GM19372 (cell line): ENCODE measurements at regions not wholly inside any gene's neighbourhood (a gene's known extent, or its start where the extent isn't known, plus 50 kb on each side); places are given as distances from the start of the nearest gene placed in this dataset.

Source experiments
- ATAC-seq: cut with Tn5 transposase; IDR thresholded peaks from one replicate; pipeline ENCODE4 v1.9.1; 2021; ENCODE audit warnings: mild to moderate bottlenecking, low read depth, moderate library complexity; ENCODE audit not compliant: unreplicated experiment

- ATAC-seq = no peak
Measured at GRCh38 chr2:176466918-176467452, 197.7 kb downstream of the MTX2 start.

DNA sequence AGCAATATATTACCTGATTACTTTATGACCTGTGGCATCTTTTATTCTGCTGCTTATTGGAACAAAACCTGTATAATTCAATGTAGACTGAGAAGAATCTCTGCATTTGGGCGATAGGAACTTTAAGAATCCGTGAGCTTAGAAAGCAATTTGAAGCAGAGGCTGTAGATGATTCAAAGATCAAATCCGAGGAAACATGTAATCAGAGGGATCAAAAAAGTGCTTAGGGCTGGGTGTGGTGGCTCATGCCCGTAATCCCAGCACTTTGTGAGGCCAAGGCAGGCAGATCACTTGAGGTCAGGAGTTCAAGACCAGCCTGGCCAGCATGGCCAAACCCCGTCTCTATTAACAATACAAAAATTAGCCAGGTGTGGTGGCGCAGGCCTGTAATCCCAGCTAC lies 198.4 kb downstream of the MTX2 start:
- no peak for ATAC-seq

GRCh38 chr2:176468457-176469113 lies 199.3 kb downstream of the MTX2 start:
- no peak for ATAC-seq

GRCh38 chr2:176470713-176471112 lies 201.5 kb downstream of the MTX2 start:
- no peak for ATAC-seq

DNA sequence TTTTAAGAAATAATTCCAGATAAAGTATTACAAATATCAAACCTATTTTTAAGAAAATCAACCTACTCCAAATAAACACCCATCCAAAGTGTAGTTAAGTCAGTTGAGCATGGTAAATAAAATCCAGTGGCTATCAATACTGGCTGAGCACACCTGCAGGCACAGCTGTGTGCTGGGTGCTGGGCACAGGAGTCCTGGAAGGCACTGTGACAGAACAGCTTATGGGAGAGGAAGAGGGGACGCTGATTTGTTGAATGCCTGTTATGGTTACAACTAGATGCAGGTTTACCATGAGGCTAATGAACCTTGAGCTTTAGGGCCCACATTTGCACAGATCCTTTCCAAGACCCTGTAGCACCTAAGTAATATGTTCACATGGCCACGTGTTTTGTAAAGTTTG lies 202.7 kb downstream of the MTX2 start:
- ATAC-seq = no peak

DNA sequence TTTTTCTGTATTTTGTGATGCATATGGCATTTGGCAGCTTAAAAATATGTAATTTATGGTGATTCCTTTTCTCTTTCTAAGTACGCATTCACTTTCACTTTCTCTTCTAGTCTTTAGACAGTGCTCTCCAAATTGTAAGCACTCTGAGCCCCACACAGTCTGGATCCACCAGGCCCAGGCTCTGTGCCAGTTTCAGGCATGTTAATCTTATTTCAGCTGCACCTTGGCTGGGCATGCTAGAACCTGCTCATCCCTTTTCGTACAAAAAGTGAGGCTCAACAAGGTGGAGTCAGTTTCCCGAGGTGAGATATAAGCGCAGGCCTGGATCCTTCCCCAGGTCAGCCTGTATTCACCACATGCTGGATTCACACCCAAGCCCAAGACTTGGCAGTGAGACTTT lies 203.9 kb downstream of the MTX2 start:
- peak; percentile 69 for ATAC-seq

DNA sequence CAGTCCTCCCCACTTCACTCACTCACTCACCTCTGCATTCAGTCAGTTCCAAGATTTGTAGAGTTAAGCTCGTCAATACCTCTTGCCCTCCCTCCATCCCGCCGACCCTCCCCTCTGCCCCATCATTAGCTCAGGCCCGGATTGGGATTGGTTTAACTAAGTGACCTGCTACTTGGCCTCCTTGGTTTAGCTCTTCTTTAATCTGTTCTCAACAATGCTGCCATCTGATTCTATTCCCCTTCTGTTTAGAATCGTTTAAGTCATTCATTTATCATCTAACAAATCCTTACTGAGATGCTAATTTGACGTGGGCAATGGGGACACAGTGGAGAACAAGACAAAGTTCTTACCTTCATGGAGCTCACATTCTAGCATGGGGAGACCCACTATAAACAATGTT lies 204.6 kb downstream of the MTX2 start:
- ATAC-seq = no peak

DNA sequence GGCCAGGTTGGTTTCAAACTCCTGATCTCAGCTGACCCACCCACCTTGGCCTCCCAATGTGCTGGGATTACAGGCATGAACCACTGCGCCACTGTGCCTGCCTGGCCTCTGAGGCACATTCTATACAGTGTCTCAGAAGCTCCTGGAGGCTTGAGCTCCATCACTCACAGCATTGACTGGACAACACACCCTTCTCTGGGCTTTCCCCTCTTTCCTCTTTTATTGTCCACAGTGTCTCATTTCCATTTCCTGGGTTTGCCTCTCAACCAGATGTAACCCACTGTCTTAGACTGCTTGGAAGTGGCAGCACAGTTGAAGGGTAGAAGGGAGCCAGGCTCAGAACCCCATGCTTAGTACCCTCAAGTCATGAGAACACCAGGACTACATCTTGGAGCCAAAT lies 208.1 kb downstream of the MTX2 start:
- no peak for ATAC-seq

- ATAC-seq = no peak
Measured at GRCh38 chr2:176479961-176480360, 210.7 kb downstream of the MTX2 start.

GRCh38 chr2:176482107-176482506 lies 212.9 kb downstream of the MTX2 start:
- no peak for ATAC-seq

- ATAC-seq = no peak
Measured at GRCh38 chr2:176483476-176483875, 214.2 kb downstream of the MTX2 start.

DNA sequence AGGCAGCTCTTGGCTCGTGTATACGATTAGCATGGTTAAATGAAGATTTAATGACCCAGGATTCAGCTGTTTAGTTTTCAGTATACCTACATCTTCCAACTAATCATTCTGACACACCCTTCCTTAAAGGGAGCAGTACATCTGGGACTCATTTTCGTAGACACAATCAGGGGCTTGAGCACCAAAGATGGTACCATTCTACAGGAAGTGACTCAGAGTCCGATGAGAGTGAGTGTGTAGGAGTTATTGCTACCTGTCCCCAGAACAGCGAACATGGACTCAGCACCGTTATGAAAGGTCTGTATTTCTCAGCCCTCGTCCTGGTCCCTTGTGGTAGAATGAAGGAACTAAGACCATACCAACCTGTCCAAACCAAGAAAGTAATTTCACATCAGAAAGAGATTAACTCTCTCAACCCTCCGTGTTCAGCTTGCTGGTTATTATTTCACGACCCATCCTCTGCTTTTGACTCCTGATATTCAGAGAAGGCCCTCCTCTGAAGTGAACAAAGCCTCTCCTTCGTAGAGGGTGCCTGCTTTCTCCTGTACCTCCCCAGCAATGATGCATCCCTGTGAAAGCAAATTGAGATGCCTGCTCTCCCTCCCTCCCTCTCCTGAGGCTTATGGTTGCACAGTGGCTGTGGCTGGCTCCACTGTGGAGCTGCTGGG lies 214.8 kb downstream of the MTX2 start:
- no peak for ATAC-seq

DNA sequence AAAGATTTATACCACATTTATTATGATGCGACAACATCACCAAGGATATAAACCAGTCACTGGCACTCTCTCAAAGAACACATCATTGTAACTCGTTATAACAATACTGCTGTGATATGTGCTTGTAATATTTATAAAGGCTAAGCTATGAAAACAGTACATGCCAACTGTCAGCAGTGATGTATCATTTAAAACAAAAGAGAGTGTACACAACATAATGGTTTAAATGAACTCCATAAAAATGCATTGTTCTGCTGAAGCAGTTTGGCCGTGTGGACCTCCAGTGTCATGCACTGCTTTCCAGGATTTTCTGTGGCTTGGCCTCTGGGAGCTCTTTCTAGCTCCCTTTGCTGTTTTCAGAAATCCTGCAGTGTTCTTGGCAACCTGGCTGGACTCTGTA lies 215.6 kb downstream of the MTX2 start:
- ATAC-seq = no peak

GRCh38 chr2:176488431-176488830 lies 219.2 kb downstream of the MTX2 start:
- ATAC-seq = no peak

DNA sequence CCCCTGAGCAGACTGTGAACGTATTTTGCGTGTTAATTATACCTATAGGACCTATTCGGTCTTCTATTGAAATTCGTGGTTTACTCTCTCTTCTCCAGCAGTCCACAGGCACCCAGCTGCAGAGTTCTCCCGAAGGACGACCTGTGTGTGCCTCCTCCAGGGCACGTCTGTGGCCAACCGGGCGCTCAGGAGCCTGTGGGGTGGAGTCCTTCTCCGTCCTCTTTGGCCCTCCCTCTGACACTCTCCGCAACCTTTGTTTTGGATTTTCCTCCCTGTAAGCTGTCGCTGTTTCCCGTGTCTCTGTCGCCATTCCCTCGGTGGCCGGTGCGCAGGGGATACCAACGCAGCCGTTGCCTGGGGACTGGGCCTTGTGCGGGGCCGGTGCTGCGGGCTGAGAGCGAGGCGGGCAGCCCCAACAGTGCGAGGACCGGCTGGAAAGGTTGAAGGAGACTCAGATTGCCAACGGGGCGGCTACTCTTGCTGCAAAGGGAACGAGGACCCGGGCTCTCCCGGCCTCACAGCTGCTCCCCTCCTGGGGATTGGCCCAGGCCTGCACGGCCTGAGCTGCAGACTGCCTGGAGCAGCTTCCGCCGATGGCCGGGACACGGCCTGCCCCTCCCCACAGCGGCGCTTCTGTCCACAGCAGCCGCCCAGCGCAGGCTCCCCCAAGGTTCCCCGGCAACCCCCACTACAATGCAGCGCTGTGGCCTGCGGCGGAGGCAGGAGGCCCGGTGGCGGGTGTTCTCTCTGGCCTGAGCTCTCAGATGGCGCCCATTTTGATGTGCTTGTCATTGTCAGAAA lies 221.0 kb downstream of the MTX2 start:
- ATAC-seq = no peak

GRCh38 chr2:176491172-176491904 lies 222.1 kb downstream of the MTX2 start:
- peak; percentile 89 for ATAC-seq

DNA sequence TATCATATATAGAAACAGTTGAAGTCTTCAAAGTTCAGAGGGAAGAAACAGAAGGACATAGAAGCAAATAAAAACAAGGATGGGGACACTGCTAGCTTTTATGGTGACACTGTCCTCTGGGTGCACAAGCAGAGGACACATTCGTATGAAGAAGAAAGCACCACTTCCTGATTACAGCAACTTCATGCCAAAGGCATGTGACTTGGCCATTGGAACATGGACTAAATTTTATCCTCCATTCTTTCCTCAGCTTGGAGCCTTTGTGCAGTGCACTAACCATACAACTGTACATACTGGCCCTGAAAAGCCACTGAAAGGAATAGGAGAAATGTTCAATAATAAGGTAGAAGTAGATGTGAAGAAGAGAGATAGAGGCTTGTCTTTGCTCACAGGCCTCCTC lies 223.3 kb downstream of the MTX2 start:
- no peak for ATAC-seq

- ATAC-seq = peak; percentile 39
Measured at GRCh38 chr2:176493226-176493825, 224.1 kb downstream of the MTX2 start.

DNA sequence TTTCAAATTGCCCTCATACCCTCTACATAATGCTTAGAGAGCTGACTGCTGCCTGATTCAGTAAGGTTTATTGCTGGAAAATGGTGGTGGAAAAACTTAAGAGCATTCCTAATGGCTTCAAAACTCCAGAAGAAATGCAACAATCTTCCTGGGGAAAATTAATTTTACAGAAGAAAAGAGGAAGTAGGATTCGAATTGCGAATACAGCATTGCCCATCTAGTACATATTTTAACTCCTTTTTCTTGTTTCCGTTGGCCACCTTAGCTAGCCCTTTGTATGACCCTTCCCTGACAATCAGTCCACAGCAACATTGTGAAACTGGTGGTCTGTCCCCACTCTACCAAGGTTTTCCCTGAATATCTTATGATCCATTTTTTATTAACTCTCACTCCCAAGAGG lies 224.7 kb downstream of the MTX2 start:
- ATAC-seq = no peak

DNA sequence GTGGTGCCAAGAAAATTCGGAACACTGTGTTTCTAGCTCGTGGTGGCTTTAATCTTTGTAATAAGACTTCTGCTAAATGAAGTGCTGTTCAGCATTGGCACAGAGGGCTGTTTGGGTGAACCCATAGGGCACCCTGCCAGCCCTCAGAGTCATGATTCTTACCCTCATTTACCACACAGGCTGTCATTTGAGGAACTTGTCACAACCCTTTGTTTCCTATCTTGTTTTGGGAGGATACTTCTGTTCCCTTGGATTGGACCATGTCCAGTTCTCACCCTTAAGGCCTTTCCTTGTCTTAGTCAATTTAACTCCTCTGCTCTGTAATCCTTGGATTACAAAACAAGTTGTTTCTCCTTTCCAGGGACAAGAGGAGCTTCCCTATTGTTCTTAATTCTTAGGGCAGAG lies 225.7 kb downstream of the MTX2 start:
- ATAC-seq = no peak
